ENCODE measurements at regions not wholly inside any gene's neighbourhood (a gene's known extent, or its start where the extent isn't known, plus 50 kb on each side); places are given as distances from the start of the nearest gene placed in this dataset.

- DNase-seq (ENCODE audit: low spot score) (no peak), ATAC-seq (peak; percentile 38)
- peaks cover 2% of the 10 kb centered on the region for H3K27me3 Mint-ChIP-seq (ENCODE audit: insufficient read depth, low read depth, poor library complexity)
- Histone ChIP-seq H2AFZ (no peak overlapping the region), H3K79me2 (replicated peaks; ENCODE audit: insufficient read depth) (no peaks in the 10 kb centered on the region), H3K4me1 (ENCODE audit: insufficient read depth) (no peaks in the 10 kb centered on the region), H3F3A (replicated peaks; ENCODE audit: low read depth) (no peaks in the 10 kb centered on the region), H3K9me2 (ENCODE audit: insufficient read depth) (peaks cover 18% of the 10 kb centered on the region; the same call in 1 of the 2 replicates), H3K27ac (ENCODE audit: low read depth) (no peak overlapping the region), H3K27me3 (ENCODE audit: insufficient read depth) (no peaks in the 10 kb centered on the region), H4K20me1 (replicated peaks; ENCODE audit: insufficient read depth) (no peaks in the 10 kb centered on the region), H3K4me2 (no peak overlapping the region), H3K4me3 (no peak overlapping the region), H3K36me3 (ENCODE audit: insufficient read depth) (no peaks in the 10 kb centered on the region)
- H3K27ac Mint-ChIP-seq, result no peak overlapping the region
- H3K9me3 Mint-ChIP-seq, result no peaks in the 10 kb centered on the region
- no peaks in the 10 kb centered on the region for H3K36me3 Mint-ChIP-seq (ENCODE audit: low read depth)
- peaks cover 7% of the 10 kb centered on the region; the same call in 2 of the 3 replicates for H3K4me1 Mint-ChIP-seq
- TF ChIP-seq REST (IDR thresholded peaks at IDR 0.05; ENCODE audit: unreplicated experiment), result no peak
- TF ChIP-seq EZH2phosphoT487 (IDR thresholded peaks at IDR 0.05; ENCODE audit: unreplicated experiment), result no peak
- no peak for TF ChIP-seq CTCF (conservative IDR thresholded peaks at IDR 0.05; ENCODE audit: low read depth in 2 of 2)
- no peak overlapping the region for H3K4me3 Mint-ChIP-seq
Observed at GRCh38 chr1:112253366-112253765, 142.6 kb upstream of the CTTNBP2NL start.

GRCh38 chr1:112255080-112255479 lies 140.9 kb upstream of the CTTNBP2NL start:
- Mint-ChIP-seq H3K4me3 (no peak overlapping the region), H3K4me1 (peaks cover 7% of the 10 kb centered on the region; the same call in 2 of the 3 replicates), H3K27me3 (ENCODE audit: insufficient read depth, low read depth, poor library complexity) (peaks cover 2% of the 10 kb centered on the region), H3K9me3 (no peaks in the 10 kb centered on the region), H3K27ac (no peak overlapping the region), H3K36me3 (ENCODE audit: low read depth) (no peaks in the 10 kb centered on the region)
- no peaks in the 10 kb centered on the region for H3K79me2 ChIP-seq (replicated peaks; ENCODE audit: insufficient read depth)
- no peak overlapping the region for H3K27ac ChIP-seq (ENCODE audit: low read depth)
- no peak overlapping the region for H2AFZ ChIP-seq
- no peak overlapping the region for H3K4me3 ChIP-seq
- ATAC-seq (no peak), DNase-seq (ENCODE audit: low spot score) (no peak)
- H3K36me3 ChIP-seq (ENCODE audit: insufficient read depth), result no peaks in the 10 kb centered on the region
- no peaks in the 10 kb centered on the region for H3F3A ChIP-seq (replicated peaks; ENCODE audit: low read depth)
- no peaks in the 10 kb centered on the region for H4K20me1 ChIP-seq (replicated peaks; ENCODE audit: insufficient read depth)
- H3K9me2 ChIP-seq (ENCODE audit: insufficient read depth), result peaks cover 18% of the 10 kb centered on the region; the same call in 1 of the 2 replicates
- H3K27me3 ChIP-seq (ENCODE audit: insufficient read depth), result no peaks in the 10 kb centered on the region
- no peak overlapping the region for H3K4me2 ChIP-seq
- no peaks in the 10 kb centered on the region for H3K4me1 ChIP-seq (ENCODE audit: insufficient read depth)
- no peak for TF ChIP-seq ZNF331 (CRISPR knock-in tag; IDR thresholded peaks at IDR 0.05; ENCODE audit: low read depth)
- no peak for TF ChIP-seq ETS1 (IDR thresholded peaks at IDR 0.05)
- TF ChIP-seq REST (IDR thresholded peaks at IDR 0.05; ENCODE audit: unreplicated experiment), result no peak
- TF ChIP-seq CTCF (conservative IDR thresholded peaks at IDR 0.05; ENCODE audit: low read depth in 2 of 2), result no peak
- TF ChIP-seq ZNF114 (CRISPR knock-in tag; IDR thresholded peaks at IDR 0.05), result no peak
- TF ChIP-seq CREB1 (CRISPR knock-in tag; IDR thresholded peaks at IDR 0.05; ENCODE audit: low read depth), result no peak
